Loucy (cell line): ENCODE measurements at regions not wholly inside any gene's neighbourhood (a gene's known extent, or its start where the extent isn't known, plus 50 kb on each side); places are given as distances from the start of the nearest gene placed in this dataset.
"Not testable (repeated sequence)": the region's sequence is repeated elsewhere in the genome, so short reads cannot be mapped to it uniquely, and the experiment has no call there.

Experiments
- H2AFZ ChIP-seq: fragments of 200-600 bp; sonication (generic); 2 replicates; pipeline ENCODE4 v1.6.0; 2016; ENCODE audit warnings: antibody characterized with exemption, mild to moderate bottlenecking, low read length, moderate library complexity
- H3F3A ChIP-seq: fragments of 200-600 bp; 2 replicates; pipeline ENCODE4 v1.6.0; 2016; ENCODE audit warnings: antibody characterized with exemption, low read depth, mild to moderate bottlenecking
- H3K27me3 ChIP-seq: fragments of 200-600 bp; sonication (generic); 2 replicates; pipeline ENCODE4 v1.6.1; 2014; ENCODE audit warnings: low read length, mild to moderate bottlenecking; ENCODE audit not compliant: insufficient read depth, poor library complexity, severe bottlenecking
- H3K36me3 ChIP-seq: fragments of 200-600 bp; sonication (generic); 2 replicates; pipeline ENCODE4 v1.6.1; 2016; ENCODE audit warnings: low read length; ENCODE audit not compliant: insufficient read depth
- H3K4me1 ChIP-seq: fragments of 200-600 bp; sonication (generic); 2 replicates; pipeline ENCODE4 v1.5.1; 2014; ENCODE audit warnings: low read length, mild to moderate bottlenecking; ENCODE audit not compliant: insufficient read depth, poor library complexity, severe bottlenecking
- H3K4me2 ChIP-seq: fragments of 200-600 bp; sonication (generic); 2 replicates; pipeline ENCODE4 v1.6.0; 2014; ENCODE audit warnings: antibody characterized with exemption, low read length, low read depth, mild to moderate bottlenecking; ENCODE audit not compliant: poor library complexity, severe bottlenecking
- H3K4me3 ChIP-seq: fragments of 200-600 bp; sonication (generic); 2 replicates; pipeline ENCODE4 v1.5.1; 2014; ENCODE audit warnings: low read length, mild to moderate bottlenecking, mixed read lengths; ENCODE audit not compliant: poor library complexity, severe bottlenecking
- H3K79me2 ChIP-seq: fragments of 200-600 bp; sonication (generic); 2 replicates; pipeline ENCODE4 v1.6.1; 2014; ENCODE audit warnings: low read length; ENCODE audit not compliant: insufficient read depth
- H3K9ac ChIP-seq: fragments of 200-600 bp; sonication (generic); 2 replicates; pipeline ENCODE4 v1.6.0; 2014; ENCODE audit warnings: mild to moderate bottlenecking, low read depth, low read length, moderate library complexity; ENCODE audit not compliant: poor library complexity, severe bottlenecking
- H3K9me2 ChIP-seq: fragments of 200-600 bp; sonication (generic); replicated peaks from 2 replicates; pipeline ENCODE4 v1.6.1; 2016; ENCODE audit warnings: low read depth, low read length, mixed read lengths
- H3K9me3 ChIP-seq: fragments of 200-600 bp; sonication (generic); 2 replicates; pipeline ENCODE4 v1.6.1; 2014; ENCODE audit warnings: mild to moderate bottlenecking, antibody characterized with exemption, low read length, low read depth; ENCODE audit not compliant: insufficient read depth
- H4K20me1 ChIP-seq: fragments of 200-600 bp; sonication (generic); 2 replicates; pipeline ENCODE4 v1.6.0; 2014; ENCODE audit warnings: antibody characterized with exemption, low read length, mild to moderate bottlenecking; ENCODE audit not compliant: insufficient read depth, poor library complexity, severe bottlenecking
- CTCF ChIP-seq: fragments of 200-600 bp; sonication (generic); conservative IDR thresholded peaks from 2 replicates; pipeline ENCODE4 v1.5.1; 2014; ENCODE audit warnings: mild to moderate bottlenecking, antibody characterized with exemption, low read length
- EZH2phosphoT487 ChIP-seq: fragments of 200-600 bp; IDR thresholded peaks from 2 replicates; pipeline ENCODE4 v1.6.1; 2018; ENCODE audit warnings: antibody characterized with exemption, mild to moderate bottlenecking, moderate library complexity, borderline replicate concordance

GRCh38 chr13:90654970-90655369, 692.5 kb upstream of the MIR17HG start:
- no peaks in the 10 kb centered on the region for H3K79me2 ChIP-seq
- no peaks in the 10 kb centered on the region for H4K20me1 ChIP-seq
- no peaks in the 10 kb centered on the region for H3K4me1 ChIP-seq
- no peaks in the 10 kb centered on the region for H3K27me3 ChIP-seq
- H3K9me3 ChIP-seq, result peaks cover 2% of the 10 kb centered on the region; the same call in 1 of the 2 replicates
- H3K36me3 ChIP-seq, result no peaks in the 10 kb centered on the region
- H3K9me2 ChIP-seq, result no peaks in the 10 kb centered on the region
- H3K9ac ChIP-seq, result no peak overlapping the region
- H3K4me3 ChIP-seq, result no peak overlapping the region
- TF ChIP-seq EZH2phosphoT487 (no peak), CTCF (no peak)
- H2AFZ ChIP-seq, result no peak overlapping the region
- H3K4me2 ChIP-seq, result no peak overlapping the region
- H3F3A ChIP-seq, result no peaks in the 10 kb centered on the region

GRCh38 chr13:90664200-90664599, 683.3 kb upstream of the MIR17HG start:
- H3K9ac ChIP-seq, H2AFZ ChIP-seq, H3K9me3 ChIP-seq, H3K9me2 ChIP-seq, H3K4me2 ChIP-seq, H3K79me2 ChIP-seq, H4K20me1 ChIP-seq, H3K27me3 ChIP-seq, H3K4me3 ChIP-seq, H3F3A ChIP-seq, H3K4me1 ChIP-seq, H3K36me3 ChIP-seq: not testable (repeated sequence)

GRCh38 chr13:90673746-90674145, 673.7 kb upstream of the MIR17HG start:
- H3K4me2 ChIP-seq, result no peak overlapping the region
- no peaks in the 10 kb centered on the region for H3F3A ChIP-seq
- no peak overlapping the region for H3K9ac ChIP-seq
- TF ChIP-seq EZH2phosphoT487 (no peak), CTCF (no peak)
- no peaks in the 10 kb centered on the region for H4K20me1 ChIP-seq
- no peaks in the 10 kb centered on the region for H3K4me1 ChIP-seq
- no peaks in the 10 kb centered on the region for H3K9me3 ChIP-seq
- no peak overlapping the region for H3K4me3 ChIP-seq
- H3K36me3 ChIP-seq, result no peaks in the 10 kb centered on the region
- H3K9me2 ChIP-seq, result no peaks in the 10 kb centered on the region
- H3K27me3 ChIP-seq, result no peaks in the 10 kb centered on the region
- H3K79me2 ChIP-seq, result no peaks in the 10 kb centered on the region
- no peak overlapping the region for H2AFZ ChIP-seq

GRCh38 chr13:90675129-90675528, 672.4 kb upstream of the MIR17HG start:
- Histone ChIP-seq H3K9me2 (no peaks in the 10 kb centered on the region), H3K4me1 (no peaks in the 10 kb centered on the region), H2AFZ (no peak overlapping the region), H3K9me3 (no peaks in the 10 kb centered on the region), H3K36me3 (no peaks in the 10 kb centered on the region), H3K79me2 (no peaks in the 10 kb centered on the region), H3K4me2 (no peak overlapping the region), H4K20me1 (no peaks in the 10 kb centered on the region), H3K27me3 (no peaks in the 10 kb centered on the region), H3F3A (no peaks in the 10 kb centered on the region), H3K9ac (no peak overlapping the region), H3K4me3 (no peak overlapping the region)
- TF ChIP-seq EZH2phosphoT487 (no peak), CTCF (no peak)
